Cardiac muscle cell (in vitro differentiated cells and primary cell): ENCODE measurements at regions not wholly inside any gene's neighbourhood (a gene's known extent, or its start where the extent isn't known, plus 50 kb on each side); places are given as distances from the start of the nearest gene placed in this dataset.

ENCODE experiments used
- DNase-seq, 2 donors: peaks; one replicate each; pipeline versions ENCODE4 v3.0.0 to v3.0.0-alpha.2; 2010 to 2017; ENCODE audit warnings: low read depth in 1 of 2, low spot score in 1 of 2
- H3K27ac ChIP-seq: fragments of 200-600 bp; sonication (generic); 2 replicates; pipeline ENCODE4 v1.5.1; 2016
- H3K27me3 ChIP-seq: fragments of 200-600 bp; sonication (generic); 2 replicates; pipeline ENCODE4 v1.6.0; 2016; ENCODE audit warnings: control low read depth
- H3K36me3 ChIP-seq: fragments of 200-600 bp; sonication (generic); 2 replicates; pipeline ENCODE4 v1.5.1; 2016; ENCODE audit warnings: control low read depth
- H3K4me1 ChIP-seq: fragments of 200-600 bp; sonication (generic); 2 replicates; pipeline ENCODE4 v1.8.1; 2017; ENCODE audit warnings: low read depth, mild to moderate bottlenecking, mixed run types
- H3K4me3 ChIP-seq: fragments of 200-600 bp; sonication (generic); 2 replicates; pipeline ENCODE4 v1.5.1; 2016; ENCODE audit warnings: mild to moderate bottlenecking
- H3K9me3 ChIP-seq: fragments of 200-600 bp; sonication (generic); 2 replicates; pipeline ENCODE4 v1.5.1; 2017; ENCODE audit warnings: low read depth, mild to moderate bottlenecking, control low read depth
- CTCF ChIP-seq: IDR thresholded peaks from 2 replicates; pipeline ENCODE4 v1.5.1; 2012; ENCODE audit warnings: low read depth, mild to moderate bottlenecking, low read length

GRCh38 chr4:3712936-3713335, 53.2 kb upstream of the ADRA2C start:
- H3K9me3 ChIP-seq, result no peaks in the 10 kb centered on the region

GRCh38 chr4:3712112-3712805, 53.9 kb upstream of the ADRA2C start:
- DNase-seq, result no peak
- Histone ChIP-seq H3K27ac (no peak overlapping the region), H3K9me3 (no peaks in the 10 kb centered on the region), H3K4me1 (no peaks in the 10 kb centered on the region), H3K4me3 (no peak overlapping the region), H3K36me3 (no peaks in the 10 kb centered on the region), H3K27me3 (no peaks in the 10 kb centered on the region)
- no peak for TF ChIP-seq CTCF

More at GRCh38 chr4:3712936-3713335, 53.2 kb upstream of the ADRA2C start:
- DNase-seq, result no peak
- Histone ChIP-seq H3K27me3 (no peaks in the 10 kb centered on the region), H3K36me3 (no peaks in the 10 kb centered on the region), H3K27ac (no peak overlapping the region), H3K4me3 (no peak overlapping the region), H3K4me1 (no peaks in the 10 kb centered on the region)
- TF ChIP-seq CTCF, result no peak

GRCh38 chr4:3711183-3712111, 54.7 kb upstream of the ADRA2C start:
- Histone ChIP-seq H3K4me1 (no peaks in the 10 kb centered on the region), H3K27me3 (no peaks in the 10 kb centered on the region), H3K36me3 (no peaks in the 10 kb centered on the region), H3K27ac (no peak overlapping the region), H3K4me3 (no peak overlapping the region), H3K9me3 (no peaks in the 10 kb centered on the region)
- no peak for TF ChIP-seq CTCF
- no peak for DNase-seq

GRCh38 chr4:3710451-3711182, 55.6 kb upstream of the ADRA2C start:
- no peaks in the 10 kb centered on the region for H3K9me3 ChIP-seq
- no peak overlapping the region for H3K4me3 ChIP-seq
- H3K4me1 ChIP-seq, result no peaks in the 10 kb centered on the region
- DNase-seq, result peak; percentile 10 to 36
- no peak for TF ChIP-seq CTCF
- H3K36me3 ChIP-seq, result no peaks in the 10 kb centered on the region
- H3K27ac ChIP-seq, result no peak overlapping the region
- H3K27me3 ChIP-seq, result no peaks in the 10 kb centered on the region

- no peak overlapping the region for H3K4me3 ChIP-seq
- H3K36me3 ChIP-seq, result no peaks in the 10 kb centered on the region
- no peaks in the 10 kb centered on the region for H3K4me1 ChIP-seq
- no peak for TF ChIP-seq CTCF
- no peaks in the 10 kb centered on the region for H3K27me3 ChIP-seq
- no peaks in the 10 kb centered on the region for H3K9me3 ChIP-seq
- DNase-seq, result no peak
- no peak overlapping the region for H3K27ac ChIP-seq
Observed at GRCh38 chr4:3709846-3710441, 56.2 kb upstream of the ADRA2C start.
